GM10266 (cell line): ENCODE measurements at regions not wholly inside any gene's neighbourhood (a gene's known extent, or its start where the extent isn't known, plus 50 kb on each side); places are given as distances from the start of the nearest gene placed in this dataset.

Source experiments
- DNase-seq: peaks from one replicate; pipeline ENCODE4 v3.0.0; 2012; ENCODE audit errors: extremely low spot score
- CTCF ChIP-seq: IDR thresholded peaks from 2 replicates; pipeline ENCODE4 v1.5.1; 2012; ENCODE audit warnings: mild to moderate bottlenecking, low read depth; ENCODE audit not compliant: control insufficient read depth, insufficient read depth; ENCODE audit errors: missing control alignments

- no peak for TF ChIP-seq CTCF
- DNase-seq: no peak
Observed at GRCh38 chr10:43963793-43964425, 315.2 kb upstream of the ZNF32 start.

- TF ChIP-seq CTCF: no peak
Observed at GRCh38 chr10:43963379-43963778, 314.7 kb upstream of the ZNF32 start.

GRCh38 chr10:43962346-43963191 is 313.9 kb upstream of the ZNF32 start:
- no peak for TF ChIP-seq CTCF
- DNase-seq: no peak

More at GRCh38 chr10:43963379-43963778, 314.7 kb upstream of the ZNF32 start:
- DNase-seq: no peak

- no peak for DNase-seq
Observed at GRCh38 chr10:43961523-43962345, 313.1 kb upstream of the ZNF32 start.

GRCh38 chr10:43960981-43961380 is 312.3 kb upstream of the ZNF32 start:
- no peak for DNase-seq
- TF ChIP-seq CTCF: no peak

More at GRCh38 chr10:43961523-43962345, 313.1 kb upstream of the ZNF32 start:
- TF ChIP-seq CTCF: no peak

- no peak for TF ChIP-seq CTCF
- no peak for DNase-seq
Observed at GRCh38 chr10:43960477-43960876, 311.8 kb upstream of the ZNF32 start.
